ENCODE measurements at regions not wholly inside any gene's neighbourhood (a gene's known extent, or its start where the extent isn't known, plus 50 kb on each side); places are given as distances from the start of the nearest gene placed in this dataset.

DNA sequence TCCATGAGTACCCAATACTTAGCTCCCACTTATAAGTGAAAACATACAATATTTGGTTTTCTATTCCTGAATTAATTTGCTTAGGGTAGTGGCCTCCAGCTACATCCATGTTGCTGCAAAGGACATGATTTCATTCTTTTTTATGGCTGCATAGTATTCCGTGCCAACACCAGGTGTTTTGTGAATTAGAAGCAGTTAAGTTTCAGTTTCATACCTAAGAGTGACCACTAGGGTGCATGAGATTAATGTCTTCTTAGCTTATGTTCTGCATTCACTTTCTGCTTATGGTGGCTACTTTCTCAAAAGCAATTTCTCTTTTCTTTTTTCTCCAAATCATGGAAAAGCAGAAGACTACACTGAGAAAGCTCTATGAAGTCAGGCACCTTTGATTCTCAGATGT lies 65.1 kb upstream of the VSTM2A start:
- TF ChIP-seq CTCF (IDR thresholded peaks at IDR 0.05) = no peak
- TF ChIP-seq, protein P1, sequence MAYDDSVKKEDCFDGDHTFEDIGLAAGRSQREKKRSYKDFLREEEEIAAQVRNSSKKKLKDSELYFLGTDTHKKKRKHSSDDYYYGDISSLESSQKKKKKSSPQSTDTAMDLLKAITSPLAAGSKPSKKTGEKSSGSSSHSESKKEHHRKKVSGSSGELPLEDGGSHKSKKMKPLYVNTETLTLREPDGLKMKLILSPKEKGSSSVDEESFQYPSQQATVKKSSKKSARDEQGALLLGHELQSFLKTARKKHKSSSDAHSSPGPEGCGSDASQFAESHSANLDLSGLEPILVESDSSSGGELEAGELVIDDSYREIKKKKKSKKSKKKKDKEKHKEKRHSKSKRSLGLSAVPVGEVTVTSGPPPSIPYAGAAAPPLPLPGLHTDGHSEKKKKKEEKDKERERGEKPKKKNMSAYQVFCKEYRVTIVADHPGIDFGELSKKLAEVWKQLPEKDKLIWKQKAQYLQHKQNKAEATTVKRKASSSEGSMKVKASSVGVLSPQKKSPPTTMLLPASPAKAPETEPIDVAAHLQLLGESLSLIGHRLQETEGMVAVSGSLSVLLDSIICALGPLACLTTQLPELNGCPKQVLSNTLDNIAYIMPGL (CRISPR knock-in tag; IDR thresholded peaks at IDR 0.05) = no peak
- no peak for TF ChIP-seq IRF1 (CRISPR knock-in tag; IDR thresholded peaks at IDR 0.05)
- TF ChIP-seq NFYB (CRISPR knock-in tag; conservative IDR thresholded peaks at IDR 0.05; ENCODE audit: low read depth) = no peak
- no peak for TF ChIP-seq MAX (CRISPR knock-in tag; IDR thresholded peaks at IDR 0.05)

Measured in WTC11 (cell line).